ENCODE measurements at regions not wholly inside any gene's neighbourhood (a gene's known extent, or its start where the extent isn't known, plus 50 kb on each side); places are given as distances from the start of the nearest gene placed in this dataset.

DNA sequence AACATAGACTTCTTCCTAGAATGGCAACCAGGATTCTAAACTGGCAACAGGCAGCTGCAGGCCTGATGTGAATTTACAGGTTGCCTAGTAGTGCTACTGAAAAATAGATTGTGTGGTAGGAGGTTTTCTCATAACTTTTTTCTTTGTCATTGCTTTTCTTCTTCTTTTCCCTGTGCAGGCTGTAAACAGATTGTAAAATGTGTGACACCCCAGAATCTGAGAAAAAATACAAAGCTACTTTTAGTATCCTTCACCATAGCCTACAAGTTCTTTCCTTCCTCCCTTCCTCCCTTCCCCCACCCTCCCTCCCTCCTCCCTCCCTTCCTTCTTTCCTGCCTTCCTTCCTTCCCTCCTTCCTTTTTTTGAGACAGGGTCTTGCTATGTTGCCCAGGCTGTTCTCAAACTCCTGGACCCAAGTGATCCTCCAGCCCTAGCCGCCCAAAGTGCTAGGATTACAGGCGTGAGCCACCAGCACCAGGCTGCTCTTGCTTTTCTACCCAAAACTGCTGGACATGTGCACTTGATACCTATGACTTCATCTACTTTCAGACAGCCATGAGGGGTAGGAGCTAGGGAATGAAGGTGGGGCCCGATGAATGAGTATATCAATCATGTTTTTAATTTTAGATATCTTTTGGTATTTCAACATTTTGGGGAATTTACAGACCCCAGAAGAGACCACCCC, 114.2 kb upstream of the EEA1 start:
- DNase-seq (ENCODE audit: low read depth in 2 of 2), result no peak

DNA sequence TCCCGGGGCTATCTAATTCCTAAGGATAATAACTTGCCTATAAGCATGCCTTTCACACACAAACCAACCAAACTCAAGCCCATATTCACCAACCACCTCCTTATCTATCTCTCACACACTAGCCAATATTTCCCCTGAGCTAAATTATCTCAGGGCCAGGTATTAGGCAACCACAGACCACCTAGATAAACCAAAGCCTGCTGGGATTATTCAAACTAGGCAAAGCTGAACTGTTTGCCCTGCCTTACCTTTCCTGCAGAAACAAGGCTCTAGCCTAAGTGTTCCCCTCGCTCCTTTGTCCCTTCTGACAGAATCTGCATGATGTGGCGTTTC, 114.7 kb upstream of the EEA1 start:
- DNase-seq (ENCODE audit: low read depth in 2 of 2), result no peak

DNA sequence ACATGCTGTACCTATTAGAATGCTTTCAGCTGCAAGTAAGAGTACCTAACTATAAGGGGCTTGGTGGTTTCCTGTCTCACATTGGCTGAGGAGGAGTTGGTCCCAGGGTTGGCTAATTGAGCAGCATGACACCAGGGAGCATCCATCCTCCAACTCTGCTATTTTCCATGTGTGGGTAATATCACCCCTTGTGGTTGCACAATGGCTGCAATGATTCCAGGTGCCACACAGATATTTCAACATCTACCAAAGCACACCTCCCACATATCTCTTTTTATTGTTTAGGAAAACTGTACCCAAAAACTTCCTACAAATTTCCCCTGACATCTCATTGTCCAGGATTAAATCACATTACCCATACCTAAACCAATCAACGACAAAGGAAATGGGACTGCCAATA, 118.0 kb upstream of the EEA1 start:
- DNase-seq (ENCODE audit: low read depth in 2 of 2), result no peak

DNA sequence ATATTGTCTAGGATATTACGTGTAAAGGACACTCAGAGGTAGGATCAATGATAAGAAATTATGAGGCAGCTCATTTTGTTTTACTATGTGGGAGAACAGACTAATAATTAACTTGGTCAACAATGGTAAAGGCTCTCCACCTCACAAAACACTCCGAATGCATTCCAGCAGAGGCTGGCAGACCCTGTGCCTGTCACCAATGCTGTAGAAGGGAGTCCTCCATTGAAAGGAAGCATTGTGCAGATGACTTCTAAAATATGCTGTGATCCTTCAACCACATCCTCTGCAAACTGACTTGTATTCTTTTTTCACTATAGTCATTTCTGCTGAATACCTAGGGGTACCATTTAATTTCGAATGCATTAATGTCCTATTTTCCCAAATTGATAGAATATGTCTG, 119.6 kb upstream of the EEA1 start:
- DNase-seq (ENCODE audit: low read depth in 2 of 2), result no peak

GRCh38 chr12:93050026-93050747, 121.1 kb upstream of the EEA1 start:
- no peak for DNase-seq (ENCODE audit: low read depth in 2 of 2)

DNA sequence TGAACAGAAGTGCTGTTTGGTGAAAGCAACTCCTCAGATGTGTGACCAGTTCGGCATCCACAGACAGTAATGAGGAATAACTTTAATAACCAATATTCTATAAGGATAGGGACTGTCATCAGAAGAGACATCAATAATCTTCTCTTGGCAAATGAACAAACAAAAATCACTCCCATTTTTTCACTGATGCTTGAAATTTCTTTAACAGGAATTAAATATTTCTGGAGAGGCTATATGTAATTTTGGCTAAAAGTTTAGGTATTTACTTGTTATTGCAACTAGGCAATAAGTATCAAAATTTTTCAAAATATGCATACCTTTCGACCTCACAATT, 121.6 kb upstream of the EEA1 start:
- DNase-seq (ENCODE audit: low read depth in 2 of 2), result no peak

DNA sequence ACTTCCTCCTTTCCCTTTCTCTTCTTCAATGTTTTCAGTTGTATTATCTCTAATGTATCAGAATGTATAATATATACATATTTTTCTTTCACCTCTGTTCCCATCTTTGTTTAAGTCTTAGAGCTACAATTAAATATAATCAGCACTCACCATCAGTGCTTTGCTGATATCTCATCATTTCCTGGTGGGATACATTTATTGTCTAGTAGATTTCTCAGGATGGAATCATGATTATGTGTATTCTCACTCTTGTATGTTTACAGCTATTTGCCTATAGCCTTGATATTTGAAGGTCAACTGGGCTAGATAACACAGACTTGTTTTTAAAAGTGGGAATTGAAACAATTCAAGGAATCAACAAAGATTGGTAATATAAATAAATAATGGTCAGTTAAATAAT, 124.9 kb upstream of the EEA1 start:
- DNase-seq (ENCODE audit: low read depth in 2 of 2), result no peak

DNA sequence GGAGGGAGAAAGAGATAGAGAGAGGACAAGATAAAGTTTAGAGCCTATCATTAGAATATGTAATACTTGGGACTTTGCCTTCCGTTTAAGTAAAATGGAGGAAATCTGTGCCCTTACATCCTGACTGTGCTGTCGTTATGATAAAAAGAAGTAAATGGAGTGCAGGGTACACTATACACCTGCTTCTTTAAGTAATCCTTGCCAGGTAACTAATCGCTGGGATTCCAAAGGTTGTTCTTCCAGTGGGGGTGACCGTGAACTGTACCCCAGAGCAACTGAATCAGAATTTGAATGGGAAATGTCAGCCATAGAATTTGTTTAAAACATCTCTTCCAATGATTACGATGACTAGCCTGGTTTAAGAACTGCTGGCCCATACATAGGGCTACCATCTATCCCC, 126.1 kb upstream of the EEA1 start:
- DNase-seq (ENCODE audit: low read depth in 2 of 2), result no peak

DNA sequence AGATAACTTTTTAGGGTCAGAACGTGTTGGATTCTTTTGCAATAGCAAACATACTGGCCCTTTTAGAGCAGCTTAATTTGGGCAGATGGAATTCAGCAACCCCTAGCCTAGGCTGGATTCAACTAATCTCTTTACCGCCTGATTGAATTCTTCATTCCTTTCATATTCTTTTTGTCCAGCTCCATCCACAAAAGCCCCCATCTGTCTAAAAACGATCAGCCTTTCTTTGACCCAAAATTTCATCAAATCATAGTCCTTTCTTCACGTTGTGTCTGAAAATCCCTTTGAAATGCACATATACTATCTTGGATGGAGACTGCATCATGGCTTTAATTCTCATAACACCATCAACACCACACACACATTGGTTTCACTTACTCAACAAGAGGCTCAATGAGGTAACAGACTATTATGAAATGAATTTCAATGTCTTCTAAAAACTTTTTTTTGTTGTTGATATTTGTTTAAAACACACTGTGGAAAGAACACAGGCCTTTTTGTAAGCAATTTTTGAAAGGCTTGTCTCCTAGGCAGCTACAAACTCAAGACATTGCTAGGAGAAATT, 128.0 kb upstream of the EEA1 start:
- DNase-seq (ENCODE audit: low read depth in 2 of 2), result no peak

DNA sequence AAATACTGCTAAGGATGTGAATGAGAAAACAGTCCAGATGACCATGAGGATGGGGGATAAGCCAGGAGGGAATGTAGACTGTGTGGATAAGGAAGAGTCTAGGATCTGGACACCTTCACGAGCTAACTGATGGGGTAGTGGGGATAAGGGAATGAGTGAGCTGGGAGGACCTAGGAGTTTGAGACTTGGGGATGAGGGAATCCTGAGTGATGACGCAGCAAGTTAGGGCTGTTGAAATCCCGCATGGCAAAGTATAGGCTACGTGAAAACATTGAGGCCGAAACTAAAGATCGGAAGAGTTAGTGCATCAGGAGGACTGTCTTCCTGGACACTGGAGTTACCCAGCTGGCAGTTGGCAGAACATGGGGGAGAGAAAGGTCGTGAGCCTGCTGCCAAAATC, 129.2 kb upstream of the EEA1 start:
- DNase-seq (ENCODE audit: low read depth in 2 of 2), result no peak

GRCh38 chr12:93059288-93059687, 130.2 kb upstream of the EEA1 start:
- no peak for DNase-seq (ENCODE audit: low read depth in 2 of 2)

GRCh38 chr12:93059925-93060665, 131.0 kb upstream of the EEA1 start:
- no peak for DNase-seq (ENCODE audit: low read depth in 2 of 2)

DNA sequence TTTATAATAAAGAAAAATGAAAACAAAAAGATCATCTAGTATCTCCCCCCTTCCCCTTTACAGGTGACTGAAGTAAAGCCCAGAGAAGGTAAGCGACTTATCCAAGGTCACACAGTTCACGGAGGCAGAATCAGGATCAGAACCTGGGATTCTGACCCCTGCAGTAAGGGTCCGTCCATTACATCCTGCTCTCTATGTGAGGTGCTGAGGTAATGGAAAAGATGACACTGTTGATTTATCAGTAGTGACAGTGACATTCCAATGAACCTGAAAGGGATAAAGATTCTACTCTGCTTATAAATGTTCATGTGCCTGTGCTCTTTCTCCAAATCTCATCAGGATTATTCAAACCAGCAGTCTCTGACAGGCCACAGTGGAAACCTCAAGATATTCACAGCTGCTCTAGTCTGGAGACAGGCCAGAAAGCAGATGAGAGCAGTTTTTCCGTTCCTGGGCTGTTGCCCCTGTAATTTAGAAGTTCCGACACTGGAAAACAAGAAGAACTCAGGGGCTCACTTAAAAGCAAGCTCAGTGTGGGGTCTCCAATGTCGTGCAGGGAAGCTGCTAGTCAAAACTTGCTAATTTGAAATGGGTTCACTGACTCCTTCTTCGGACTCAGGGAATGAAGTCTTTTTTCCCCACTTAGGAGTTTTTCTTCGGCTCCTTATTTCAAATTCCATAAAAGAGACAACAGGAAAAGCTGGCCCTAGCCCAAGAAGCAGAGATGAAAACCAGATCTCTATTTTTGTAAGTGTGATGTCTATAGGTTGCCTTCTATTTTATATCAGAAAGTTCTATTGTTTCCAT, 131.8 kb upstream of the EEA1 start:
- no peak for DNase-seq (ENCODE audit: low read depth in 2 of 2)

DNA sequence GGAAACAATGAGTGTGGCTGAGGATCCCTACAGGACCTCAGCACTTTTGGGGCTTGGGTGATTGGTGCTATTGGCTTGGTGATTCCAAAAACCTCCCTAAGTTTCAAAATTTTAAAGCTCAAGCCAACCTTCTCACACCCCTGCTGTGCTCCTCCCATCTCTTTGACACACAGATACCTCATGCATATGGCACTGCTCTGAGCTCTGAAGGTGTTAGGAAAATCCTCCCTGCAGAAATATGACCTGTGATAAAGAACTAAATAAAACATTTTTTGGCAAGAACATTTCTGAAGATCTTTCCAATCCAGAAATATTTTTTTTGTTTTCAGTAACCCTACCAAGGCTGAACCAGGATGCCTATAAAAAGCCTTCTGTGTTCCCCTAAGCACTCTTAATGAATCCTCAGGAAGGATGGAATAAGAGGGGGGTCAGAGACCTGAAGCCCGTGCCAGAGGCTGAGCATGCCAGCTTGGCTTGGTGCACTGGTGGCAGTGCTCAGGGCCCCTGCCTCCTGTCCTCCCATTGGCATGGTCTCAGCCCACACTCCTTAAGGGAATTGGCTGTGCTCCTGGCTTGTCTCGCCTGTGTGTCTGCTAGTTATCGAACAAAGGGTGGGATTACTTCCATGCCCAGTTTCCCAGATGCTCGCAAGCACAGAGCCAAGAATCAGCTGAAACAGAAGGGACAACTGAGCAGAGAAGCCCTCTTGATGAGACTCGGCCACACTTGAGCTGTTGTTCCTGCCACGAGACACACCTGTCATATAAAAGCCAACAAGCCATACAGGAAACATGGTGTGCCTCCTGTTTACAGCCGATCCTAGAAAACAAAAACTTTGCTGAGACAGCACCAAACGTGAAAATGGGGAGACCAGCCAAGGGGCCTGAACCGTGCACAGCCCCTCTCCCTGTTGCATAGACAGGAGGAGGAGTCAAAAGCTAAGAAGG, 132.7 kb upstream of the EEA1 start:
- DNase-seq (ENCODE audit: low read depth in 2 of 2), result no peak

- no peak for DNase-seq (ENCODE audit: low read depth in 2 of 2)
Observed at GRCh38 chr12:93065896-93066295, 136.8 kb upstream of the EEA1 start.

- no peak for DNase-seq (ENCODE audit: low read depth in 2 of 2)
Observed at GRCh38 chr12:93072340-93072739, 143.2 kb upstream of the EEA1 start.

DNA sequence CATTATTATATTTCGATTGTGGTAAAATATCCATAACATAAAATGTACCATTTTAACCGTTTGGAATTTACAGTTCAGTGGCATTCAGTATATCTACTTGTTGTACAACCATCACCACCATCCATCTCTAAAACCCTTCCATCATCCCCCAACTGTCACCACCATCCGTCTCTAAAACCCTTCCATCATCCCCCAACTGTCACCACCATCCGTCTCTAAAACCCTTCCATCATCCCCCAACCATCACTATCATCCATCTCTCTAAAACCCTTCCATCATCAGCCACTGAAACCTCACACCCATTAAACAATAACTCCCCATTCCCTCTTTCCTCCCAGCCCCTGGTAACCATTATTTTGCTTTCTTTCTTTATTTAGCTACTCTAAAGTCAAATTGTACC, 144.2 kb upstream of the EEA1 start:
- DNase-seq (ENCODE audit: low read depth in 2 of 2), result no peak

DNA sequence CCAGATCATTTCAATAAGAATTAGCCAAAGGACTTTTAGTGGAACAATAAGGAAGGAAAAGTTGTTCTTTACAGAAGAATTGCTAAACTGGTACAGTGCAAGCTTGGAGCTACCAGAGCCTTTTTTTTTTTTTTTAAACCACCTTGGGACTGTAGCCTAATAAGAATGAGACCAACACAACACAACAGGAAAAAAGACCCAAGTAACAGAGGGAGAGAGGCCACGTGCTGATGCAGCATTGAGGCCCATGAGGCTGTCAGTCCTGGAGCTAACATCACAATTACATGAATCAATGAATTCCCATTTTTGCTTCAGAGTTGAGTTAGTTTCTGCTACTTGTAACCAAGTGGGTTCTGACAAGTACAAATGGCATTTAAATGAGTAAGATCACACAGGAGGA, 149.0 kb upstream of the EEA1 start:
- no peak for DNase-seq (ENCODE audit: low read depth in 2 of 2)

DNA sequence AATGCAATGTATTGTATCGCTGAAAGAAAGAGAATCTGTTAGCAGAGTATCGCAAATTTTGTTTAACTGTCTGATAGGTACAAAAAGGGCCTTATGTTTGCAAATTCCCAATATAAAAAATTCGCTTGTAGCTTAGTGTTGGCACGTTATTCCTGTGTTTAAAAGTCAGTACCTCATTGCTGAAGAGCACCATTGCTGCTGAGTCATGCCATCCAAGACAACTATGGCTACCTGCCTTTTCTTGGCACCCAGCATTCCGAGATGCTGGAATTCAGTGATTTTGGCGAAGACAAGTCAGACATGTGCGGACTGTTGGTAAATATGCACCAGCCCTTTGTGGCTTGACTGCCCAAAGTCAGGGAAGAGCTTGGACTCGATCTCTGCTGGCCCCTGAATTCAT, 149.5 kb upstream of the EEA1 start:
- DNase-seq (ENCODE audit: low read depth in 2 of 2), result no peak

- no peak for DNase-seq (ENCODE audit: low read depth in 2 of 2)
Observed at GRCh38 chr12:93079271-93079670, 150.2 kb upstream of the EEA1 start.

DNA sequence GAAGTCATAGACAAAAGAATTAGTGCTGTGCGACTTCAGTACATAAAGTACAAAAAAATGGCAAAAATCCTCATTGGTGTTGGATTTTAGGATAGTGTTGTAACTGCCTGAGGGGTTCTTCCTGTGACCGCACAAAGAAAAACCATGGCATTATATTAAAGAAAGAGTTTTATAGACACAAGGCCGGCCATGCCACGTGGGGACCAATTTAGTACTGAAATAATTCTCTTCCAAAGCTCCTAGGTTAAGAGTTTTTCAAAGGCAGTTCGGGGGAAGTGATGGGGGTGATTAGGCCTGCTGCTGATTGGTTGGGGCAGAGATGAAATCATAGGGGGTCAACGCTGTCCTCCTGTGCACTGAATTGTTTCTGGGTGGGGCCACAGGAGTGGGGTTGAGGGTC, 150.9 kb upstream of the EEA1 start:
- DNase-seq (ENCODE audit: low read depth in 2 of 2), result no peak

Measured in stimulated activated CD8-positive, alpha-beta memory T cell treated with anti-CD3 and anti-CD28 coated beads, Interleukin-7, amount 100 ng/mL, for 4 hours (primary cell).